ENCODE measurements at regions not wholly inside any gene's neighbourhood (a gene's known extent, or its start where the extent isn't known, plus 50 kb on each side); places are given as distances from the start of the nearest gene placed in this dataset.
A peak's percentile ranks its signal among the peaks of the same experiment; 100 is the strongest.

GRCh38 chr1:233730809-233731208 lies 116.9 kb downstream of the KCNK1 start:
- Histone ChIP-seq H2AK5ac (ENCODE audit: insufficient read length, low read length) (no peak overlapping the region), H3T11ph (ENCODE audit: low read length) (no peak overlapping the region), H3K4ac (ENCODE audit: low read depth, low read length) (no peak overlapping the region), H2BK12ac (ENCODE audit: insufficient read length, low read depth, low read length) (no peak overlapping the region), H2BK120ac (ENCODE audit: low read depth, low read length, poor library complexity, severe bottlenecking) (no peak overlapping the region), H3K27ac (ENCODE audit: insufficient read length, low read depth, low read length) (no peak overlapping the region), H3K56ac (ENCODE audit: insufficient read length, low read depth, low read length) (no peak overlapping the region), H3K9ac (ENCODE audit: extremely low read depth, insufficient read length, low read length) (no peak overlapping the region), H3K4me1 (ENCODE audit: insufficient read depth, low read length) (peaks cover 3% of the 10 kb centered on the region; the same call in 1 of the 2 replicates), H2AFZ (ENCODE audit: low read length) (no peak overlapping the region), H3K4me2 (ENCODE audit: insufficient read depth, insufficient read length, low read length) (no peak overlapping the region), H3K79me2 (ENCODE audit: insufficient read depth, low read length) (no peaks in the 10 kb centered on the region), H3K14ac (ENCODE audit: insufficient read depth, low read length) (no peak overlapping the region), H4K20me1 (ENCODE audit: control insufficient read depth, insufficient read depth, insufficient read length) (no peaks in the 10 kb centered on the region), H2BK15ac (ENCODE audit: low read depth, low read length) (no peak overlapping the region), H4K5ac (ENCODE audit: insufficient read length, low read depth, low read length) (no peak overlapping the region), H2BK5ac (ENCODE audit: insufficient read length, low read length) (no peak overlapping the region), H3K18ac (ENCODE audit: insufficient read length, low read depth, low read length) (no peak overlapping the region), H3K9me3 (ENCODE audit: control insufficient read depth, low read depth, low read length) (no peaks in the 10 kb centered on the region), H3K23me2 (ENCODE audit: insufficient read length, low read depth, low read length, poor library complexity, severe bottlenecking) (no peaks in the 10 kb centered on the region), H3K27me3 (ENCODE audit: insufficient read depth, low read length) (no peaks in the 10 kb centered on the region), H2BK20ac (ENCODE audit: low read depth, low read length, poor library complexity, severe bottlenecking) (no peak overlapping the region), H4K91ac (ENCODE audit: insufficient read length, low read depth, low read length) (no peak overlapping the region), H3K23ac (ENCODE audit: insufficient read length, low read depth, low read length) (no peak overlapping the region), H4K8ac (replicated peaks; ENCODE audit: insufficient read length, low read depth, low read length) (no peak overlapping the region), H3K79me1 (ENCODE audit: insufficient read depth, low read depth, low read length, poor library complexity, severe bottlenecking) (no peaks in the 10 kb centered on the region)
- no peak overlapping the region for H3K27ac Mint-ChIP-seq
- no peaks in the 10 kb centered on the region for H3K9me3 Mint-ChIP-seq
- H3K4me1 Mint-ChIP-seq = peaks cover 35 to 36% of the 10 kb centered on the region in 2 experiments
- peak; percentile 88 for DNase-seq
- H3K36me3 Mint-ChIP-seq (ENCODE audit: insufficient read depth in 1 of 3, low read depth in 3 of 3) = no peaks in the 10 kb centered on the region; a peak in 1 of 7 replicates
- H3K27me3 Mint-ChIP-seq (ENCODE audit: low read depth) = no peaks in the 10 kb centered on the region; the same call in 1 of the 2 replicates
- H3K4me3 Mint-ChIP-seq = peak overlapping the region in 1 of 2 experiments; percentile 44; a peak in 1 of 5 replicates
- TF ChIP-seq, protein P1, sequence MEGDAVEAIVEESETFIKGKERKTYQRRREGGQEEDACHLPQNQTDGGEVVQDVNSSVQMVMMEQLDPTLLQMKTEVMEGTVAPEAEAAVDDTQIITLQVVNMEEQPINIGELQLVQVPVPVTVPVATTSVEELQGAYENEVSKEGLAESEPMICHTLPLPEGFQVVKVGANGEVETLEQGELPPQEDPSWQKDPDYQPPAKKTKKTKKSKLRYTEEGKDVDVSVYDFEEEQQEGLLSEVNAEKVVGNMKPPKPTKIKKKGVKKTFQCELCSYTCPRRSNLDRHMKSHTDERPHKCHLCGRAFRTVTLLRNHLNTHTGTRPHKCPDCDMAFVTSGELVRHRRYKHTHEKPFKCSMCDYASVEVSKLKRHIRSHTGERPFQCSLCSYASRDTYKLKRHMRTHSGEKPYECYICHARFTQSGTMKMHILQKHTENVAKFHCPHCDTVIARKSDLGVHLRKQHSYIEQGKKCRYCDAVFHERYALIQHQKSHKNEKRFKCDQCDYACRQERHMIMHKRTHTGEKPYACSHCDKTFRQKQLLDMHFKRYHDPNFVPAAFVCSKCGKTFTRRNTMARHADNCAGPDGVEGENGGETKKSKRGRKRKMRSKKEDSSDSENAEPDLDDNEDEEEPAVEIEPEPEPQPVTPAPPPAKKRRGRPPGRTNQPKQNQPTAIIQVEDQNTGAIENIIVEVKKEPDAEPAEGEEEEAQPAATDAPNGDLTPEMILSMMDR (conservative IDR thresholded peaks at IDR 0.05) = peak; percentile 64
- WGBS (ENCODE audit: extremely low coverage, insufficient read length, low lambda C conversion rate) = no CpG with 5 or more reads among the region's 5 CpGs

All from H9 (cell line).